ENCODE measurements at regions not wholly inside any gene's neighbourhood (a gene's known extent, or its start where the extent isn't known, plus 50 kb on each side); places are given as distances from the start of the nearest gene placed in this dataset.

- no peak for TF ChIP-seq CTCF (IDR thresholded peaks at IDR 0.05 in 2 of 3, conservative IDR thresholded peaks at IDR 0.05 in 1 of 3; ENCODE audit: insufficient read depth in 2 of 3, low read depth in 1 of 3, low read length in 3 of 3)
- no peak for TF ChIP-seq BMI1 (IDR thresholded peaks at IDR 0.05; ENCODE audit: low read length)
- no peak for TF ChIP-seq SOX6 (IDR thresholded peaks at IDR 0.05)
- no peak for TF ChIP-seq NFE2L1 (tag; IDR thresholded peaks at IDR 0.05; ENCODE audit: borderline replicate concordance, low read depth)
- TF ChIP-seq POLR2A (conservative IDR thresholded peaks at IDR 0.05): no peak
- no peak for TF ChIP-seq PHF20 (IDR thresholded peaks at IDR 0.05; ENCODE audit: partially characterized antibody)
- no peak for TF ChIP-seq AFF4 (CRISPR knock-in tag; IDR thresholded peaks at IDR 0.05)
- no peak for TF ChIP-seq NCOA2 (IDR thresholded peaks at IDR 0.05; ENCODE audit: partially characterized antibody in 2 of 2)
- TF ChIP-seq TOE1 (IDR thresholded peaks at IDR 0.05; ENCODE audit: borderline replicate concordance): no peak
- TF ChIP-seq TOE1 (CRISPR knock-in tag; IDR thresholded peaks at IDR 0.05; ENCODE audit: borderline replicate concordance, low read depth): no peak
- no peak for TF ChIP-seq ZNF121 (CRISPR knock-in tag; conservative IDR thresholded peaks at IDR 0.05)
- TF ChIP-seq TCF7 (IDR thresholded peaks at IDR 0.05; ENCODE audit: borderline replicate concordance): no peak
- TF ChIP-seq ESRRB (CRISPR knock-in tag; IDR thresholded peaks at IDR 0.05; ENCODE audit: borderline replicate concordance): no peak
- TF ChIP-seq BHLHE40 (IDR thresholded peaks at IDR 0.05; ENCODE audit: low read length): no peak
- TF ChIP-seq POLR2AphosphoS5 (IDR thresholded peaks at IDR 0.05; ENCODE audit: control insufficient read depth, insufficient read depth, low read depth, low read length): no peak
Measured at GRCh38 chr2:118779362-118779761, 68.1 kb downstream of the EN1 start.

Measured in K562 (cell line).